ENCODE measurements at regions not wholly inside any gene's neighbourhood (a gene's known extent, or its start where the extent isn't known, plus 50 kb on each side); places are given as distances from the start of the nearest gene placed in this dataset.

DNA sequence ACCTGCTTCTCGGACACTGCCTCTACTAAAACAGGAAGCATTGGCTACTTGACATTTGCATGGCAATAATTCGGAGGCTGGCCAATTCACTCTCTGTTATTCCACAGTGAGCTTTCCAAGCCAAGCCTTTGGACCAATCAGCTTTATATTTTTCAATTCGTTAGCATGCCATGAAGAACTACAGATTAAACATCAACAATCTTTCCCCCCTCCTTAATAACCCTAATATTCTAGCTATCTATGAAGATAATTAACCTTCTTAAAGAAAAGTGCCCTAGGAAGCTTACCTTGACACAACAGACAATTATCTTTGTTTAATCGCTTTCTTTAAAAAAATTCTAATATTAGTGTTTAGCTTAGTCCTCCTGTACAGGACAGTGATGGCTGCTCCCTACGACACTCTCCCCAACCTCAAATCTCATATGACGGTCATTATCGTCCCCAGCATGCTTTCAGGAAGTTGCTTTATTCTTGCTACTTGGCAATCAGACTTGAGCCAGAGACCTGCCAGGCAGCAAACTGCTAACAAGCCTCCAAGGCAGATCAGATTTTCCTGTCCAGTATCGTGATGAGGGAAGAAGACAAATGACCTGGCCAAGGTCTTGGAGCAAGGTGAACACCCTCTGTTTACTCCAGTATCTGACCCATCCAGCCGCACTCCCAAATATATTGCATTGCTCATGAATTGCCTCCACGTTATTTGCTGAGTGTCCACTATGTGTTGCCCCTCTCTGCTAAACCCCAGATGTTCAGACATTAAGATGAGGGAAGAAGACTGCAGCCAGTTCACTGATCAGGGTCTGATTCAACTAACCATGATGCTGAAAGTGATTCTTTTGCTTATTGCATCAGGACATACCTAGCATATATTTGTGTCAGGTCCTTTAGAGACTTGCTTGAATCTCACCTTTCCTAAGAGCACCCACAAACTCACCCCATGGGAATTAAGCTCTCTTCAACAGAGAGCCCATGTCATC, 68.1 kb upstream of the LPP start:
- no peak overlapping the region for H2AK9ac ChIP-seq (replicated peaks; ENCODE audit: low read depth, low read length, poor library complexity)
- H3K9ac ChIP-seq (ENCODE audit: low read depth, low read length) = no peak overlapping the region
- H2BK120ac ChIP-seq (ENCODE audit: low read depth, low read length) = no peak overlapping the region
- H2AFZ ChIP-seq (replicated peaks; ENCODE audit: low read length, poor library complexity) = no peak overlapping the region
- BruUV-seq (replicated peaks) = no TSS peak
- no peak overlapping the region for H2BK15ac ChIP-seq (ENCODE audit: low read depth, low read length)
- WGBS, 2 experiments (ENCODE audit: extremely low coverage in 2 of 2, insufficient read length in 1 of 2) = 60% methylated on average over 1 of the region's 10 CpGs; no CpG with 5 or more reads in 1 of the 2 experiments
- in situ Hi-C loops (cut with MboI; ENCODE audit: low sequenced_read_pairs) = no loop called here
- no peak overlapping the region for H4K8ac ChIP-seq (ENCODE audit: low read depth in 2 of 2, low read length in 2 of 2)
- no peaks in the 10 kb centered on the region for H3K9me3 ChIP-seq (ENCODE audit: control insufficient read depth, insufficient read depth, low read length)
- no peak overlapping the region for H4K91ac ChIP-seq (ENCODE audit: insufficient read depth, low read depth, low read length)
- H2BK5ac ChIP-seq (ENCODE audit: low read depth, low read length, poor library complexity, severe bottlenecking) = no peak overlapping the region
- ATAC-seq (ENCODE audit: low read depth) = no peak
- no peak overlapping the region for H3K14ac ChIP-seq (replicated peaks; ENCODE audit: low read depth, low read length)
- H4K20me1 ChIP-seq (ENCODE audit: insufficient read depth, low read length) = no peaks in the 10 kb centered on the region
- H2AK5ac ChIP-seq (ENCODE audit: low read depth, low read length) = no peak overlapping the region
- no peak overlapping the region for H2BK20ac ChIP-seq (ENCODE audit: low read depth, low read length)
- CTCF ChIA-PET = no interaction called here
- H3K56ac ChIP-seq (ENCODE audit: extremely low read depth, insufficient read depth, low read length) = no peak overlapping the region
- no peak overlapping the region for H3K18ac ChIP-seq (ENCODE audit: low read depth, low read length)
- no peak overlapping the region for H4K5ac ChIP-seq (ENCODE audit: low read depth, low read length)
- no peaks in the 10 kb centered on the region for H3K27me3 ChIP-seq (ENCODE audit: control insufficient read depth, insufficient read depth, low read length)
- no peaks in the 10 kb centered on the region for H3K36me3 ChIP-seq (ENCODE audit: control insufficient read depth, insufficient read depth, low read length)
- peaks cover 2% of the 10 kb centered on the region; the same call in 1 of the 2 replicates for H3K4me1 ChIP-seq (ENCODE audit: control insufficient read depth, insufficient read depth, low read length)
- dilution Hi-C loops (cut with HindIII; ENCODE audit: low sequenced_read_pairs, unreplicated experiment) = no loop called here
- H3K4me2 ChIP-seq (ENCODE audit: low read depth, low read length) = no peak overlapping the region
- intact Hi-C loops (cut with micrococcal nuclease) = no loop called here
- H3K27ac ChIP-seq (ENCODE audit: insufficient read depth, low read length) = no peak overlapping the region
- H3K9me1 ChIP-seq (ENCODE audit: insufficient read depth, low read length) = no peaks in the 10 kb centered on the region
- no peak overlapping the region for H3K4ac ChIP-seq (ENCODE audit: low read depth, low read length)
- H3K79me1 ChIP-seq (ENCODE audit: low read depth in 1 of 2, low read length in 2 of 2) = no peaks in the 10 kb centered on the region
- no peak overlapping the region for H3K4me3 ChIP-seq (ENCODE audit: insufficient read depth, low read depth, low read length)
- DNase-seq = no peak
- POLR2A ChIA-PET (ENCODE audit: unreplicated experiment) = no interaction called here
- no peak overlapping the region for H3K23ac ChIP-seq (ENCODE audit: low read depth, low read length)
- TF ChIP-seq NFE2L2 (IDR thresholded peaks at IDR 0.05; ENCODE audit: low read depth, low read length) (no peak), RCOR1 (IDR thresholded peaks at IDR 0.05; ENCODE audit: insufficient replicate concordance, low read length) (no peak), FOS (IDR thresholded peaks at IDR 0.05; ENCODE audit: low read depth, low read length) (no peak), SMC3 (IDR thresholded peaks at IDR 0.05; ENCODE audit: low read depth, low read length) (no peak), MAFK (IDR thresholded peaks at IDR 0.05; ENCODE audit: low read depth, low read length) (no peak), RFX5 (IDR thresholded peaks at IDR 0.05; ENCODE audit: low read depth, low read length) (no peak), MXI1 (IDR thresholded peaks at IDR 0.05; ENCODE audit: borderline replicate concordance, low read depth, low read length) (no peak), POLR2A (IDR thresholded peaks at IDR 0.05; ENCODE audit: low read depth, low read length) (no peak), RAD21 (IDR thresholded peaks at IDR 0.05; ENCODE audit: low read length) (no peak), CHD1 (IDR thresholded peaks at IDR 0.05; ENCODE audit: low read depth, low read length) (no peak), CEBPB (IDR thresholded peaks at IDR 0.05; ENCODE audit: low read depth, low read length) (no peak), BHLHE40 (IDR thresholded peaks at IDR 0.05; ENCODE audit: low read depth, low read length) (no peak)
- TF ChIP-seq, protein P1, sequence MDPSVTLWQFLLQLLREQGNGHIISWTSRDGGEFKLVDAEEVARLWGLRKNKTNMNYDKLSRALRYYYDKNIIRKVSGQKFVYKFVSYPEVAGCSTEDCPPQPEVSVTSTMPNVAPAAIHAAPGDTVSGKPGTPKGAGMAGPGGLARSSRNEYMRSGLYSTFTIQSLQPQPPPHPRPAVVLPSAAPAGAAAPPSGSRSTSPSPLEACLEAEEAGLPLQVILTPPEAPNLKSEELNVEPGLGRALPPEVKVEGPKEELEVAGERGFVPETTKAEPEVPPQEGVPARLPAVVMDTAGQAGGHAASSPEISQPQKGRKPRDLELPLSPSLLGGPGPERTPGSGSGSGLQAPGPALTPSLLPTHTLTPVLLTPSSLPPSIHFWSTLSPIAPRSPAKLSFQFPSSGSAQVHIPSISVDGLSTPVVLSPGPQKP (IDR thresholded peaks at IDR 0.05; ENCODE audit: borderline replicate concordance, low read depth, low read length) = no peak
- TF ChIP-seq, protein P2, sequence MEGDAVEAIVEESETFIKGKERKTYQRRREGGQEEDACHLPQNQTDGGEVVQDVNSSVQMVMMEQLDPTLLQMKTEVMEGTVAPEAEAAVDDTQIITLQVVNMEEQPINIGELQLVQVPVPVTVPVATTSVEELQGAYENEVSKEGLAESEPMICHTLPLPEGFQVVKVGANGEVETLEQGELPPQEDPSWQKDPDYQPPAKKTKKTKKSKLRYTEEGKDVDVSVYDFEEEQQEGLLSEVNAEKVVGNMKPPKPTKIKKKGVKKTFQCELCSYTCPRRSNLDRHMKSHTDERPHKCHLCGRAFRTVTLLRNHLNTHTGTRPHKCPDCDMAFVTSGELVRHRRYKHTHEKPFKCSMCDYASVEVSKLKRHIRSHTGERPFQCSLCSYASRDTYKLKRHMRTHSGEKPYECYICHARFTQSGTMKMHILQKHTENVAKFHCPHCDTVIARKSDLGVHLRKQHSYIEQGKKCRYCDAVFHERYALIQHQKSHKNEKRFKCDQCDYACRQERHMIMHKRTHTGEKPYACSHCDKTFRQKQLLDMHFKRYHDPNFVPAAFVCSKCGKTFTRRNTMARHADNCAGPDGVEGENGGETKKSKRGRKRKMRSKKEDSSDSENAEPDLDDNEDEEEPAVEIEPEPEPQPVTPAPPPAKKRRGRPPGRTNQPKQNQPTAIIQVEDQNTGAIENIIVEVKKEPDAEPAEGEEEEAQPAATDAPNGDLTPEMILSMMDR (conservative IDR thresholded peaks at IDR 0.05; ENCODE audit: low read depth, low read length) = no peak
- TF ChIP-seq, protein P3, sequence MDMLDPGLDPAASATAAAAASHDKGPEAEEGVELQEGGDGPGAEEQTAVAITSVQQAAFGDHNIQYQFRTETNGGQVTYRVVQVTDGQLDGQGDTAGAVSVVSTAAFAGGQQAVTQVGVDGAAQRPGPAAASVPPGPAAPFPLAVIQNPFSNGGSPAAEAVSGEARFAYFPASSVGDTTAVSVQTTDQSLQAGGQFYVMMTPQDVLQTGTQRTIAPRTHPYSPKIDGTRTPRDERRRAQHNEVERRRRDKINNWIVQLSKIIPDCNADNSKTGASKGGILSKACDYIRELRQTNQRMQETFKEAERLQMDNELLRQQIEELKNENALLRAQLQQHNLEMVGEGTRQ (IDR thresholded peaks at IDR 0.05; ENCODE audit: low read depth, low read length) = no peak

All from IMR-90 (cell line).